Spleen (tissue), 11 donors: ENCODE measurements at regions not wholly inside any gene's neighbourhood (a gene's known extent, or its start where the extent isn't known, plus 50 kb on each side); places are given as distances from the start of the nearest gene placed in this dataset.

Experiments
- DNase-seq: peaks from one replicate; pipeline ENCODE4 v3.0.0-alpha.2; 2020
- H3K27ac ChIP-seq, 8 donors: fragments of 200-600 bp; sonication (generic) in 7 of 8; 1 replicate in 4 of 8; 2 replicates in 4 of 8; pipeline versions ENCODE4 v1.5.0 to v1.8.0; 2016 to 2021; ENCODE audit warnings: inconsistent platforms in 4 of 8, mild to moderate bottlenecking in 4 of 8, moderate library complexity in 1 of 8
- H3K27me3 ChIP-seq, 7 donors: fragments of 200-600 bp; sonication (generic) in 6 of 7; replicated peaks in 1 of 7; 1 replicate in 4 of 7; 2 replicates in 3 of 7; pipeline versions ENCODE4 v1.5.0 to v1.8.0; 2016 to 2021; ENCODE audit warnings: inconsistent platforms in 3 of 7, mild to moderate bottlenecking in 1 of 7
- H3K36me3 ChIP-seq, 6 donors: fragments of 200-600 bp; sonication (generic) in 5 of 6; 1 replicate in 4 of 6; 2 replicates in 2 of 6; pipeline versions ENCODE4 v1.5.0 to v1.8.0; 2016 to 2021; ENCODE audit warnings: inconsistent platforms in 2 of 6
- H3K4me1 ChIP-seq, 6 donors: fragments of 200-600 bp; sonication (generic) in 5 of 6; 1 replicate in 3 of 6; 2 replicates in 3 of 6; pipeline versions ENCODE4 v1.5.0 to v1.8.0; 2016 to 2021; ENCODE audit warnings: inconsistent platforms in 3 of 6
- H3K4me3 ChIP-seq, 8 donors: fragments of 200-600 bp; sonication (generic) in 7 of 8; 1 replicate in 4 of 8; 2 replicates in 4 of 8; pipeline versions ENCODE4 v1.5.0 to v1.8.0; 2016 to 2021; ENCODE audit warnings: inconsistent platforms in 4 of 8, mild to moderate bottlenecking in 4 of 8, moderate library complexity in 2 of 8
- H3K9me3 ChIP-seq, 8 donors: fragments of 200-600 bp; sonication (generic) in 7 of 8; 1 replicate in 4 of 8; 2 replicates in 4 of 8; pipeline versions ENCODE4 v1.5.0 to v1.8.0; 2016 to 2021; ENCODE audit warnings: inconsistent platforms in 4 of 8
- CTCF ChIP-seq, 11 experiments: fragments of 200-600 bp in 7 of 11; fragments of 450-650 bp in 4 of 11; sonication (generic) in 4 of 11; IDR thresholded peaks in 8 of 11; conservative IDR thresholded peaks in 3 of 11; 1 replicate in 7 of 11; 2 replicates in 4 of 11; pipeline versions ENCODE4 v1.4.0 to v1.8.0; 2016 to 2021; ENCODE audit warnings: antibody characterized with exemption in 11 of 11, inconsistent platforms in 4 of 11, mild to moderate bottlenecking in 1 of 11
- POLR2A ChIP-seq, 3 donors: fragments of 450-650 bp; IDR thresholded peaks; one replicate each; pipeline ENCODE4 v1.5.1; 2017; ENCODE audit warnings: antibody characterized with exemption in 3 of 3, mild to moderate bottlenecking in 1 of 3
- POLR2AphosphoS5 ChIP-seq, 3 donors: sonication (generic); formaldehyde crosslinking; IDR thresholded peaks; one replicate each; pipeline ENCODE4 v1.5.1; 2017; ENCODE audit warnings: antibody characterized with exemption in 3 of 3
- WGBS, 5 donors: extraction: QIAGEN DNeasy Blood & Tissue Kit in 3 of 5; methylation state at CpG; one replicate each; pipeline versions ENCODE4 v1.1.5 to v1.1.7; 2013 to 2018; 5-methylcytosine and 5-hydroxymethylcytosine counted together
- intact Hi-C: fragments of 100-400 bp; cut with DNase I; formaldehyde crosslinking; loops from one replicate; pipeline ENCODE4 v1.15.0; 2023; ENCODE audit warnings: low total_unique reads
- donor health status: healthy with polysubstance abuse.
- donor health status: DM: no; HTN: no; CAD: no; lungs with moderate emphysema.
- donor health status: DM: no; HTN: no; CAD: no.
- donor health status: Bipolar disorder and iron deficiency.
- donor health status: healthy.
- donor health status: DM: no; HTN: no; CAD: no.
- donor health status: DM: yes; HTN: yes; CAD: no.

- intact Hi-C loops = no loop called here
- no peak for DNase-seq
- H3K36me3 ChIP-seq = no peaks in the 10 kb centered on the region
- H3K4me3 ChIP-seq = no peak overlapping the region
- H3K27ac ChIP-seq = no peak overlapping the region
- H3K9me3 ChIP-seq = no peaks in the 10 kb centered on the region
- 90 to 96% (median 91%) methylated on average over 2 of the region's 2 CpGs for WGBS, 5 donors
- H3K27me3 ChIP-seq = no peaks in the 10 kb centered on the region
- peaks cover 0 to 5% (median 0%) of the 10 kb centered on the region in 6 donors for H3K4me1 ChIP-seq
- TF ChIP-seq CTCF (IDR thresholded peaks at IDR 0.05 in 8 of 11, conservative IDR thresholded peaks at IDR 0.05 in 3 of 11) = no peak
- TF ChIP-seq POLR2A (IDR thresholded peaks at IDR 0.05) = no peak
- no peak for TF ChIP-seq POLR2AphosphoS5 (IDR thresholded peaks at IDR 0.05)
These were observed 65.8 kb upstream of the SERP2 start for GRCh38 chr13:44307844-44308243.

GRCh38 chr13:44308352-44308751, 65.3 kb upstream of the SERP2 start:
- peaks cover 0 to 5% (median 0%) of the 10 kb centered on the region in 6 donors for H3K4me1 ChIP-seq
- intact Hi-C loops = no loop called here

GRCh38 chr13:44309794-44310757, 63.5 kb upstream of the SERP2 start:
- no peak for TF ChIP-seq CTCF (IDR thresholded peaks at IDR 0.05 in 8 of 11, conservative IDR thresholded peaks at IDR 0.05 in 3 of 11)
- TF ChIP-seq POLR2AphosphoS5 (IDR thresholded peaks at IDR 0.05) = no peak
- no peak for TF ChIP-seq POLR2A (IDR thresholded peaks at IDR 0.05)
- DNase-seq = no peak
- Histone ChIP-seq H3K4me3 (no peak overlapping the region), H3K27me3 (peaks cover 0 to 1% (median 0%) of the 10 kb centered on the region in 7 donors), H3K27ac (no peak overlapping the region), H3K9me3 (no peaks in the 10 kb centered on the region), H3K4me1 (peaks cover 0 to 5% (median 0%) of the 10 kb centered on the region in 6 donors), H3K36me3 (no peaks in the 10 kb centered on the region)
- WGBS, 5 donors = 78 to 91% (median 88%) methylated on average over 15 of the region's 15 CpGs
- intact Hi-C loops = no loop called here

More at GRCh38 chr13:44308352-44308751, 65.3 kb upstream of the SERP2 start:
- H3K36me3 ChIP-seq = no peaks in the 10 kb centered on the region
- H3K27me3 ChIP-seq = no peaks in the 10 kb centered on the region
- TF ChIP-seq CTCF (IDR thresholded peaks at IDR 0.05 in 8 of 11, conservative IDR thresholded peaks at IDR 0.05 in 3 of 11) = no peak
- TF ChIP-seq POLR2AphosphoS5 (IDR thresholded peaks at IDR 0.05) = no peak
- no peak for TF ChIP-seq POLR2A (IDR thresholded peaks at IDR 0.05)
- H3K27ac ChIP-seq = no peak overlapping the region
- WGBS, 5 donors = 90 to 98% (median 94%) methylated on average over 3 of the region's 3 CpGs
- no peaks in the 10 kb centered on the region for H3K9me3 ChIP-seq
- no peak for DNase-seq
- H3K4me3 ChIP-seq = no peak overlapping the region
